ENCODE measurements at regions not wholly inside any gene's neighbourhood (a gene's known extent, or its start where the extent isn't known, plus 50 kb on each side); places are given as distances from the start of the nearest gene placed in this dataset.

DNA sequence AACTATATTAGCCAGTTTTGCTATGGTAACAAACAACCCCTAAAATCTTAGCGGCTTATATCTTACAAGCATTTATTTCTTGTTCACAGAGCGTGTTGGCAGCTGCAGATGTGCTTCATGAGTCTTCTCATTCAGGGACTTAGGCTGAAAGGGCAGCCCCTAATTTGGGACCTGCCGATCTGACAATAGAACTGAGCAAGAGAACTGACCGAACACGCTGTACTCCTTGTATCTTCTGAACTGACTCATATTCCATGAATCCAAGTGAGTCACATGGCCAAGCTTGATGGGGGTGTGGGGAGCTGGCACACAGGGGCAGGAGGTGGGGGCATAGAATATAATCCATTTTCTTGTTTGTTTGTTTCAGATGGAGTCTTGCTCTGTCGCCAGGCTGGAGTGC lies 481.7 kb upstream of the CADM1 start:
- H3K79me2 ChIP-seq (ENCODE audit: insufficient read depth, low read length), result no peaks in the 10 kb centered on the region
- no peaks in the 10 kb centered on the region for H4K20me1 ChIP-seq (ENCODE audit: insufficient read depth, low read length)
- no peaks in the 10 kb centered on the region for H3K9me3 ChIP-seq (ENCODE audit: low read length)
- ATAC-seq, result no peak
- POLR2A ChIA-PET, result no interaction called here
- TF ChIP-seq ZNF224 (CRISPR knock-in tag; IDR thresholded peaks at IDR 0.05), result no peak
- no peak for TF ChIP-seq SRSF1 (optimal IDR thresholded peaks at IDR 0.05; ENCODE audit: low read depth, low read length)
- TF ChIP-seq ZNF546 (CRISPR knock-in tag; conservative IDR thresholded peaks at IDR 0.05), result no peak
- no peak for TF ChIP-seq ZNF510 (CRISPR knock-in tag; IDR thresholded peaks at IDR 0.05; ENCODE audit: low read depth)
- no peak for TF ChIP-seq NFYB (CRISPR knock-in tag; IDR thresholded peaks at IDR 0.05)
- no peaks in the 10 kb centered on the region for H3K4me1 ChIP-seq (ENCODE audit: insufficient read depth, low read length)
- H3K27ac ChIP-seq (ENCODE audit: extremely low read length, insufficient read depth, low read length), result no peak overlapping the region
- no TSS peak for BruUV-seq (replicated peaks)
- in situ Hi-C loops (cut with HindIII; ENCODE audit: extremely low pct_ligation_motif_present, low pct_unique_long_range_greater_than_20kb), result no loop called here
- intact Hi-C loops (cut with micrococcal nuclease; ENCODE audit: unreplicated experiment), result no loop called here
- WGBS (ENCODE audit: low lambda C conversion rate), result 54% methylated on average over 6 of the region's 6 CpGs
- FAIRE-seq, result no peak
- H3K4me3 ChIP-seq (replicated peaks in 1 of 3; ENCODE audit: insufficient read depth in 1 of 3, low read depth in 2 of 3, low read length in 3 of 3), result no peak overlapping the region
- H3K36me3 ChIP-seq (replicated peaks in 1 of 2; ENCODE audit: control insufficient read depth in 1 of 2, insufficient read depth in 2 of 2, low read length in 2 of 2), result no peaks in the 10 kb centered on the region
- H3K27me3 ChIP-seq (ENCODE audit: control insufficient read depth in 1 of 2, insufficient read depth in 2 of 2, low read length in 2 of 2), result no peaks in the 10 kb centered on the region; a peak in 2 of 5 replicates
- DNase-seq (ENCODE audit: low spot score), result no peak
- H2AFZ ChIP-seq (ENCODE audit: low read length), result no peak overlapping the region
- H3K4me2 ChIP-seq (ENCODE audit: low read depth, low read length), result no peak overlapping the region
- CTCF ChIA-PET (ENCODE audit: low intra/inter-chr PET ratio, low total read pairs), result no interaction called here
- H3K9ac ChIP-seq (ENCODE audit: insufficient read depth, low read depth, low read length), result no peak overlapping the region

DNA sequence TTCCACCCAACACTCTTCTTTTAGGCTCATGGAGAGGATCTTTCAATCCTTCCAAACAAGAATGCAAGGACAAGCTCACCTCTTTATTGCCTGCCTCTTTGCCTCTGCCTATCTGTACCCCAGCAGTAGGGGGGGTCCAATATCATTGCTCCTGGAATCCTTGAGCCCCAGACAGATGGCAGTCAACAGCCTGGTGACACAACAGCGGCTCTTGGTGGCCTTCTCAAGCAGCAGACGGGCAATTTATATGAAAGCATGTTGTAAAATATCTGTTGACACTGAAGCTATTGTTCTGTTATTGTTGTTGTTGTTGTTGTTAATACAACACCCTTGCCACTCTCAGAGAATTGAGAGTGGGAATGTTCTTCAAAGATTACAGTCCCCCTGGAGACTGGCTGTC lies 480.0 kb upstream of the CADM1 start:
- H2AFZ ChIP-seq (ENCODE audit: low read length), result no peak overlapping the region
- H3K79me2 ChIP-seq (ENCODE audit: insufficient read depth, low read length), result no peaks in the 10 kb centered on the region
- no peaks in the 10 kb centered on the region for H3K4me1 ChIP-seq (ENCODE audit: insufficient read depth, low read length)
- in situ Hi-C loops (cut with HindIII; ENCODE audit: extremely low pct_ligation_motif_present, low pct_unique_long_range_greater_than_20kb) (no loop called here), intact Hi-C loops (cut with micrococcal nuclease; ENCODE audit: unreplicated experiment) (no loop called here)
- BruUV-seq (replicated peaks), result no TSS peak
- WGBS (ENCODE audit: low lambda C conversion rate), result 0% methylated on average over 2 of the region's 2 CpGs
- no peaks in the 10 kb centered on the region for H3K9me3 ChIP-seq (ENCODE audit: low read length)
- no peak for FAIRE-seq
- no peak overlapping the region for H3K27ac ChIP-seq (ENCODE audit: extremely low read length, insufficient read depth, low read length)
- no peak for ATAC-seq
- no peak for DNase-seq (ENCODE audit: low spot score)
- ChIA-PET CTCF (ENCODE audit: low intra/inter-chr PET ratio, low total read pairs) (no interaction called here), POLR2A (no interaction called here)
- H3K4me3 ChIP-seq (replicated peaks in 1 of 3; ENCODE audit: insufficient read depth in 1 of 3, low read depth in 2 of 3, low read length in 3 of 3), result no peak overlapping the region
- H4K20me1 ChIP-seq (ENCODE audit: insufficient read depth, low read length), result no peaks in the 10 kb centered on the region
- no peak overlapping the region for H3K4me2 ChIP-seq (ENCODE audit: low read depth, low read length)
- peaks cover 0 to 5% of the 10 kb centered on the region in 2 experiments; a peak in 3 of 5 replicates for H3K27me3 ChIP-seq (ENCODE audit: control insufficient read depth in 1 of 2, insufficient read depth in 2 of 2, low read length in 2 of 2)
- no peaks in the 10 kb centered on the region for H3K36me3 ChIP-seq (replicated peaks in 1 of 2; ENCODE audit: control insufficient read depth in 1 of 2, insufficient read depth in 2 of 2, low read length in 2 of 2)
- H3K9ac ChIP-seq (ENCODE audit: insufficient read depth, low read depth, low read length), result no peak overlapping the region
- TF ChIP-seq STAG1 (CRISPR knock-in tag; IDR thresholded peaks at IDR 0.05), result peak; percentile 30; the same call in 1 of the 2 replicates
- TF ChIP-seq HMGA1 (CRISPR knock-in tag; conservative IDR thresholded peaks at IDR 0.05), result no peak
- no peak for TF ChIP-seq RFX1 (IDR thresholded peaks at IDR 0.05)
- no peak for TF ChIP-seq U2AF2 (IDR thresholded peaks at IDR 0.05; ENCODE audit: low read depth, low read length)
- TF ChIP-seq, protein P1, sequence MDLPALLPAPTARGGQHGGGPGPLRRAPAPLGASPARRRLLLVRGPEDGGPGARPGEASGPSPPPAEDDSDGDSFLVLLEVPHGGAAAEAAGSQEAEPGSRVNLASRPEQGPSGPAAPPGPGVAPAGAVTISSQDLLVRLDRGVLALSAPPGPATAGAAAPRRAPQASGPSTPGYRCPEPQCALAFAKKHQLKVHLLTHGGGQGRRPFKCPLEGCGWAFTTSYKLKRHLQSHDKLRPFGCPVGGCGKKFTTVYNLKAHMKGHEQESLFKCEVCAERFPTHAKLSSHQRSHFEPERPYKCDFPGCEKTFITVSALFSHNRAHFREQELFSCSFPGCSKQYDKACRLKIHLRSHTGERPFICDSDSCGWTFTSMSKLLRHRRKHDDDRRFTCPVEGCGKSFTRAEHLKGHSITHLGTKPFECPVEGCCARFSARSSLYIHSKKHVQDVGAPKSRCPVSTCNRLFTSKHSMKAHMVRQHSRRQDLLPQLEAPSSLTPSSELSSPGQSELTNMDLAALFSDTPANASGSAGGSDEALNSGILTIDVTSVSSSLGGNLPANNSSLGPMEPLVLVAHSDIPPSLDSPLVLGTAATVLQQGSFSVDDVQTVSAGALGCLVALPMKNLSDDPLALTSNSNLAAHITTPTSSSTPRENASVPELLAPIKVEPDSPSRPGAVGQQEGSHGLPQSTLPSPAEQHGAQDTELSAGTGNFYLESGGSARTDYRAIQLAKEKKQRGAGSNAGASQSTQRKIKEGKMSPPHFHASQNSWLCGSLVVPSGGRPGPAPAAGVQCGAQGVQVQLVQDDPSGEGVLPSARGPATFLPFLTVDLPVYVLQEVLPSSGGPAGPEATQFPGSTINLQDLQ (CRISPR knock-in tag; IDR thresholded peaks at IDR 0.05), result no peak
- no peak for TF ChIP-seq PITX1 (CRISPR knock-in tag; IDR thresholded peaks at IDR 0.05)
- no peak for TF ChIP-seq RFX5 (IDR thresholded peaks at IDR 0.05; ENCODE audit: low read depth, low read length)
- no peak for TF ChIP-seq JUNB (CRISPR knock-in tag; IDR thresholded peaks at IDR 0.05; ENCODE audit: borderline replicate concordance)
- TF ChIP-seq ZFP36L1 (CRISPR knock-in tag; IDR thresholded peaks at IDR 0.05), result no peak
- TF ChIP-seq, protein P2, sequence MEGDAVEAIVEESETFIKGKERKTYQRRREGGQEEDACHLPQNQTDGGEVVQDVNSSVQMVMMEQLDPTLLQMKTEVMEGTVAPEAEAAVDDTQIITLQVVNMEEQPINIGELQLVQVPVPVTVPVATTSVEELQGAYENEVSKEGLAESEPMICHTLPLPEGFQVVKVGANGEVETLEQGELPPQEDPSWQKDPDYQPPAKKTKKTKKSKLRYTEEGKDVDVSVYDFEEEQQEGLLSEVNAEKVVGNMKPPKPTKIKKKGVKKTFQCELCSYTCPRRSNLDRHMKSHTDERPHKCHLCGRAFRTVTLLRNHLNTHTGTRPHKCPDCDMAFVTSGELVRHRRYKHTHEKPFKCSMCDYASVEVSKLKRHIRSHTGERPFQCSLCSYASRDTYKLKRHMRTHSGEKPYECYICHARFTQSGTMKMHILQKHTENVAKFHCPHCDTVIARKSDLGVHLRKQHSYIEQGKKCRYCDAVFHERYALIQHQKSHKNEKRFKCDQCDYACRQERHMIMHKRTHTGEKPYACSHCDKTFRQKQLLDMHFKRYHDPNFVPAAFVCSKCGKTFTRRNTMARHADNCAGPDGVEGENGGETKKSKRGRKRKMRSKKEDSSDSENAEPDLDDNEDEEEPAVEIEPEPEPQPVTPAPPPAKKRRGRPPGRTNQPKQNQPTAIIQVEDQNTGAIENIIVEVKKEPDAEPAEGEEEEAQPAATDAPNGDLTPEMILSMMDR (CRISPR knock-in tag; IDR thresholded peaks at IDR 0.05), result peak; percentile 26; the same call in 1 of the 2 replicates
- no peak for TF ChIP-seq KLF15 (CRISPR knock-in tag; IDR thresholded peaks at IDR 0.05; ENCODE audit: borderline replicate concordance)
- TF ChIP-seq CCAR2 (optimal IDR thresholded peaks at IDR 0.05; ENCODE audit: low read depth, low read length), result no peak

Measured in HepG2 (cell line).